ENCODE measurements at regions not wholly inside any gene's neighbourhood (a gene's known extent, or its start where the extent isn't known, plus 50 kb on each side); places are given as distances from the start of the nearest gene placed in this dataset.
A peak's percentile ranks its signal among the peaks of the same experiment; 100 is the strongest.
"Not testable (repeated sequence)": the region's sequence is repeated elsewhere in the genome, so short reads cannot be mapped to it uniquely, and the experiment has no call there.

DNA sequence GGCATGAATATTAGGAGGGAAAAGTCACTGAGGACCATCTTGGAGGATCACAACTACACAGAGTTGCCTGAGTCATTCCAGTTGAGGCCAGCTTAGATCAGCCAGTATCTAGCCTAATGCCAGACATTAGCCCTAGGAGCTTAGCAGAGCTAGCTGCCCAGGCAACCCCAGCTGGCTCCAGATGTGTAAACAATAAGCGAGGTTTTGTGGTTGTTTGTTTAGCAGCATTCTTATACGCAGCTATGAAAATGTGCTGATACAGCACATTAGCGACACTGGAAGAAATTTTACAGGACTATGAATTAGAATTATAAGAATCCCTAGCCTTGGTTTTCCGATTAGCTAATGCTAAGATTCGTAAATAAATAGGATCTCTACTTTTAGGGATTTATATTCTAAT is 59.3 kb downstream of the BTBD3 start:
- no peak for DNase-seq

DNA sequence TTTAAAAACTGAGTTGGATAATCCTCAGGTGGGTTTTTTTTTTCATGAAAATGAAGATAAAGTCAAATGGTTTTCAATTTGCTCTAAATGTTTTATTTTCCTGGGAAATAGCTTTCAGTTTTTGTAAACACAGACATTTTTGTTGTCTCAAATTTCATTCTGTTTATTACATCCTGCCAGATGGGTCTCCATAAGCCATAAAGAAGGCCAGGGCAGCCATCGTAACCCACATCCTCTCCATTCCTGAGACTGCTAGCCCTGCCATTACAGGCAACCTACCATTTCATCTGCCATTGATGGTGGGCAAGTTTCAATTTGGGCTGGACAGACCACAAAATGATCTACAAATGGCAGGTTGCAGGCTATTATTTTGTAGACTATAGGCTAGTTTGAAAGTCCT is 60.8 kb downstream of the BTBD3 start:
- no peak for DNase-seq

DNA sequence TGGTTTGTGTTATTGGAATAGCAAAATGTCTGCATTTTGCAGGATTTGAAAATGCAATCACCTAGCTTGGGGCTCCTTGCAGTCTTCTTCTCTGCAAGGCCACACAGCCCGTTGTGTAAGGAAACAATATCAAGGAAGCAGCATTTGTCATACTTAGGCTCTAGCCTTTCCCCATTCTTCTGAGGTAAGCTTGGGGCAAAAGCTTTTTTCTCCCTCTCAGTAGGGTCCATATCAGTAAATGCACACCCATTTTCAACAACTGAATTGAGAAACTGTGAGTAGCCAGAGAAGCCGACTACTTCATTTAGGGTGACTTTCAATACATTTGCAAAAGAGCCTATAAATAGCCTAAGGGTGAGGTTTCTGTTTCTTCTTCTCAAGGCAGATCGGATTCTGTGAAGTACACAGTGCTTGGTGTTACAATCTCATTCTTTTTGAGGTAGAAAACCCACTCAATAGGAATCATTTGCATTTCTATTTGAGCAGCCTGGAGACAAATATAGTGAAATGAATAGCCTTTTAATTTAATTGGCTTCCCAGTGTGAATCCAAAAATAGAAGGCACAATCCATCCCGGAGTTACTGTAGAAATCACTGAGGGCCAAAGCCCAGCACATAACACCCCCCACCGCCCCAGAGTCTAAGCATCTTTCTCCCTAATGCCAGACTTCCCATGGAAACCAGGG is 61.8 kb downstream of the BTBD3 start:
- peak in 1 of 2 experiments; percentile 24 for DNase-seq

DNA sequence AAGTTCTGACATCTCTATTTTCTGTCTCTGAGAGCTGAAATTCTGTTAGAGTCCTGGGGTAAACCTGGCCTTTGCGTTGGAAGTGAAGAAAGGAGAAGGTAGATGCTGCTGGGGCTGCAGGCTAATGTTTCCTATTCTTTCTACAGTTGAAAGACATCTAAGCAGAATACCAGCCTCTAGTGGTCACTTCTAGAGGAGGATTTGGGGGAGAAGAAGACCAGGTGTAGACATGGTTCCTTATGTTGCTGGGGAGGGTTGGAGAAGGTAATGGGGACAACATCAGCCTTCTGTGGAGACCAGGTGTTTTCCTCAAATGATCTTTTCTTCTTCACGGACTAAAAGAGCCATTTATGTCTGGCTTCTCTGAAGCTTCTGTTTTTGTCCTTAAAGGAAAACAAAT is 62.6 kb downstream of the BTBD3 start:
- DNase-seq: no peak

DNA sequence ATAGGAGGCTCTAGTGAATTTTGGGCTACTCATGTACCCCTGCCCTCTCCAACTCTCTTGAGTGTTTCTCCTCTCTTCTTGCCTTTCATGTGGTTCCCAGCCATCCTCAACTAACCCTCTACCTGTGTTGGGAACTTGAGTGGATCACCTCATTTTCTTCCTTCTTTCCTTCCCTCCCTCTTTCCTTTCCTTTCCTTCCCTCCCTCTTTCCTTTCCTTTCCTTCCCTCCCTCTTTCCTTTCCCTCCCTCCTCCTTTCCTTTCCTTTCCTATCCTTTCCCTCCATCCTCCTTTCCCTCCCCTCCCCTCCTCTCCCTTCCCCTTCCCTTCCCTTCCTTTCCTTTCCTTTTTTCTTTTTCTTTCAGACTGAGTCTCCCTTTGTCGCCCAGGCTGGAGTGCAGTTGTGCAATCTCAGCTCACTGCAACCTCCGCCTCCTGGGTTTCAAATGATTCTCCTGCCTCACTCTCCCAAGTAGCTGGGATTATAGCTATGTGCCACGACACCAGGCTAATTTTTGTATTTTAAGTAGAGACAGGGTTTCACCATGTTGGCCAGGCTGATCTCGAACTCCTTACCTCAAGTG is 63.8 kb downstream of the BTBD3 start:
- no peak for DNase-seq

DNA sequence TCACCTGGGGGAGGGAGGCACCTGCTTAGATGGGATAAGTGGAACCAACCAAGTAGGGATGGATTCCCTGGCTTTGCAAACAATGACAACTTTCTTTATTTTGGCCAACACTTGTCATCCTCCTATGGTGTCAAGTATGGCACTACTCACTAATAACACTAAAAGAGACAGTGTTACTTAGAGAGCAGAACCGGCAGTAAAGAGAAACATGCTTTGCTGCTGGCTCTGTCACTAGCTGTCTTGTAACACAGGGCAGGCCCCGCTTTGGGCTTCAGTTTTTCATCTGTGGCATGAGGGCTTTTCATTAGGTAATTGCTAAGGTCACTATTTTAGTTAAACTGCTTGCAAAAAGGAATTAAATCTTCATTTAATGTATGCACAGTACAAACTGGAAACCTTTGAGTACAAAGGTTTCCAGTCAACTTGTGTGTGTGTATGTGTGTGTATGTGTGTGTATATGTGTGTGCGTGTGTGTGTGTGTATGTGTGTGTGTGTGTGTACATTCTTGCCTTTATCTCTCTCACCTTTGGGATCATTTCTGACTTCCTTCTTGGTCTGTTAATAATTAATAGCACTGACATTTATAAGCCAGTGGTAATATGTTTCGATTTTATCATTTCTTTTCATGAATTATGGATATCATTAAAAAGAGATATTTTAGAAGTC is 64.7 kb downstream of the BTBD3 start:
- no peak for DNase-seq

DNA sequence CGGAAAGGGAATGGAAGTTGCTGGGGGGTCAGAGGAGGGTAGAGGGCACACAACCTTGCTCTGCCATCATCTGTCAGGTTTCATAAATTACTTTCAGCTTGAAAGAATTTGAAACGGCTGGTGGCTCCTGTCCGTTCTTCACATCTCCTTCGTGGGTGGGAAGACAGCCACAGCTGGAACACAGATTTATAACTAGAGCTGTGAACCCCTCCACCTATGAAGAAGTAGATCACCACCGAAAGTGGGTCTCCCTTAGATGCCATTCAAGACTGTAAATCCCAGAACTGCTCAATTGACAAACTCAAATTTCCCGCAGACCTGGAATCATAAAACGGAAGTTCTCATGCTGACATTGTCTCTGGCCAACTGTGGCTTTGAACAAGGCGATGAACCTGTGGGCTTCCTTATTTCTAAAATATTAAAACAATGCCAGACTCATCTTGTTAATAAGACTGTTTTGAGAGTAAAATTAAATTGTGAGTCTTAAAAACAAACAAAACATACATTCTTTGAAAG is 65.3 kb downstream of the BTBD3 start:
- no peak for DNase-seq

DNA sequence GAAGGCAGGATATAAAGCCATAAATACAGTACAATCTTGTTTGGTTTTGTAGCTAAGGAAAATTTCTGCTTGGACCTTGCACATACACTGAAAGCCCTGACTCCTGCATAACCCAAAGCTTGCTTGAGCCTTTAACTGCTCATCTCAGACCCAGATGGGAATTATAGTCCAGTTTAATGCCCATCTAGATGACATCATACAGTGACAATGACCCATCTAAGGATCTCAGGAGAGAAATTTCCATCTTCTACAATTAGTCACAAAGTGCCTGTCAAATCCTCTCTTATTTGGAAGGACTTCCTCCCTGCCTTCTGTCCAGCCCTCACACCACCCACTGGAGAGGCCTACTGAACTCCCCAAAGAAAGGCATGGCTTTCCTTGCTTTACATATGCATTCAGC is 69.3 kb downstream of the BTBD3 start:
- DNase-seq: no peak

DNA sequence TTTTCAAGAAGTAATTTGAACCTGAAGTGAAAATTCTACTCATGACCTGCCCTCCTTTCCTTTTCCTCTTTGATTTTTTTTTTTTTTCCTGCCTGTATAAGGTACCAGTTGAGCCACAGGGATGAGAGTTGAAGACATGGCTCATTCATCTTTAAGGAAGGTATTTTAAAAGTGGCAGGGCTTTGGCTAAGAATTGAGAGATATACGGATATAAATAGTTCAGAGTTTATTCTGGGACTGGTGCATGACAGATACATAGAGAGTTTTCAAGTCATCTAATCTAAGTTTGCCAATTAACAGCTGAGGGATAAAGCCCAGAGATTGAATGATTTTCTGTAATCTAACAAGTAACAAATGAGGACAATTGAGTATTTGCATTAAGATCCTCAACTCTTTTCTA is 69.8 kb downstream of the BTBD3 start:
- DNase-seq: no peak

DNA sequence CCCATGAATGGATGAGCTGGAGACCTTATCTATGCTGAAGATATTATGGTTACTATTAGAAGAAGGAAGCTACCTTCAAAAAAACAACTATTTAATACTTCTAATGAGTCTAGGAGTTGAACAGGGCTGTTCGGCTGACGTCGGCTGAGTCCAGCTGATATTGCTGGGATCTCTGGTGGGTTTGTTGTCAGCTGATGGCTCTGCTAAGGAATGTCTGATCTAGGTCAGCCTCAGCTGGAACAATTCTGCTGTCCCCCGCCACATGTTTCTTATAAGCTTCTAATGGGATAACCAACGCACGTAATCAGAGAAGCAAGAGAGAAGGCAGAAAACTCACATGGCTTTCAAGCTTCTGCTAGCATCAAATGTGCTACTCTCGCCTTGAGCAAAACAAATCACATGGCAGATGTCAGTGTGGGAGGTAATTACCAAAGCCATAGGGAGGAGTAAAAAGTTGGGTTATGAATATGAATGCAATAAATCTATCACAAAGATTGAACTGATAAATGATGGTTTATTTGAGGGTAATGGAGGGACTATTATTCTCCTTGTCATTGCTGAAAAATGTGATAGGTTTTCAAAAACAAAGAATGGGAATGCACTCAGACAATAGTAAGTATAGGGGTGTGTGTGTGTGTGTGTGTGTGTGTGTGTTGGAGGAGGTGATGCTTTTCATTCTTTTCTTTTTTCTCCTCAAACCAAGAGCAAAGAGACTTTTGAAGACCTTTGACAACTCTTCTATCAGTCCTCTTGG is 71.5 kb downstream of the BTBD3 start:
- no peak for DNase-seq

DNA sequence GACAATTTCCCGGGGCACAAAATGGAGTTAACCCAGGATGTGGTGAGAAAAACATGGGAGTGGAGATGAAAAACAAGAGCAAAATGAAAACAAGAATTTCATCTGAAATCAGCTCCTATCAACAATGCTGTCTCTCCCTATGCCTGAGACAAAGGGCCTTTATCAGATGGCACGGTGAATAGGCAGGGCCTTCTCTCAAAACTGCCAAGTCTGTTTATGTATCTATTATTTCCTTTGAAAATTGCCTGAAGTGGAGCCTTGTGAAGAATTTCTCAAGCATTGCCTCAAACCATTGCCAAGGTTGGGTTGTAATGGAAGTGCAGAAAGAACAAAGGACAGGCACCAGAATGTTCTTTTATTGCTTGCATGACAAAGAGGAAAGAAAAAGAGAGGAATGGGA is 74.7 kb downstream of the BTBD3 start:
- DNase-seq: no peak

DNA sequence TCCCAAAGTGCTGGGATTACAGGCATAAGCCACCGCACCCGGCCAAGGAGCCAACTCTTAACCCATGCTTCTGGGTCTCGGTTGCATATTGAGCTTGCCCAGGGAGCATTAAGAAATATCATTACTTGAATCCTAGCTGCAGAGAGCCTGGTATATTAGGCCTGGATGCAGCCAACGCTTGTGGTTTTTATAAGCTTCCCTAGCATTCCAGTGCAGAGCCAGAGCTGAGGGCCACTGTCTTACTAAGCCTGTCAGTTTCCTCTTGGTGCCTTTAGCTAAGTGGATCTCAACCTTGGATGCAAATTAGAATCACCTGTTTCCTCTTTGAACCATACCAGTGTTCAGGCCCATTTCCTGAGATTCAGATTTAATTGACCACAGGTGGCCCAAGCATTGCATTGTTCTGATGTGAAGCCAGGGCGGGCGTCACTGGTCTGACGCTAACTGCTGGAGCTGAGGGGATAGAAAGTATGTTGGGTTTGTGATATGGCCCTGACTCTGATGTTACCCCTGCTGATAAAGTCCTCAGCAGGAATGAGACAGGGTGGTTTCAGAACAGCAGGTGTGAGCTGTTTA is 76.3 kb downstream of the BTBD3 start:
- DNase-seq: peak; percentile 54 to 90

DNA sequence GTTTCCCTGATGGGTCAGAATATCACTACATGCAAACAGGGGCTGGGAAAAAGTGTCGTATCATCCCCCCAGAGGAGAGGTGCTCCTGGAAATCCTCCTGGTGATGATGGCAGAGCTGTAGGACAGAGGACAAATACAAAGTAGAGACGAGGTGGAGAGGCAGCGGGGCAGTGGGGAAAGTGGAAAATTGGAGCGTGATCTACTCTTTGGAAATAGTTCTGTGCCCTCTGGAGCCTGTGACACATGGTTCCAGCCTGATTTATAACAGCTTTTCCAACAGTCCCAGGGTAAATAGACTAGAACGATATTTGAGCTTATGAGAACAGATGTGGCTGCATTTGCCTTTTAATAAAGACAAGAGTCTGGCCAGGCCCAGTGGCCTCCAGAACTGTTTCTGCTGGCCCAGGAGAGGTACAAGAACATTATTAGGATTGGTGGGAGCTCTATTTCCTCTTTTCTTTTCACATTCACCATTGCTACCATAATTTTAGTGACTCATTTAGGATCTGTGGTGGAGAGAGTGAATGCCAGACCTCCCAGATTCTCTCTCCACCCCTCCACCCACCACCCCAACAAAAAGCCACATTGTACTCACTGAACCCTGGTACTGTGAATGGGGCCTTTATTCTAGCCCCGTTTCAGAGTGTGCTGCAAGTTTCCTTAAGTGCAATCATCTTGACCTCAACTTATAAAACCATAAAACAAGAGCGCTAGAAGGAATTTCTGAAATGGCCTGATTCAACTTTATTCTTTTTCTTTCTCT is 78.3 kb downstream of the BTBD3 start:
- DNase-seq: no peak

DNA sequence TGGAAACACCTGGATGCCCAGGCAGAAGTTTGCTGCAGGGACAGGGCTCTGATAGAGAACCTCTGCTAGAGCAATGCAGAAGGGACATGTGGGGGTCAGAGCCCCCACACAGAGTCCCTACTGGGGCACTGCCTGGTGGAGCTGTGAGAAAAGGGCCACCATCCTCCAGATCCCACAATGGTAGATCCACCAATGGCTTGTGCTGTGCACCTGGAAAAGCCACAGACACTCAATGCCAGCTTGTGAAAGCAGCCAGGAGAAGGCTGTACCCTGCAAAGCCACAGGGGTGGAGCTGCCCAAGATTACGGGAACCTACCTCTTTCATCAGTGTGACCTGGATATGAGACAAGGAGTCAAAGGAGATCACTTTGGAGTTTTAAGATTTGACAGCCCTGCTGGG is 87.1 kb downstream of the BTBD3 start:
- DNase-seq: not testable (repeated sequence)

DNA sequence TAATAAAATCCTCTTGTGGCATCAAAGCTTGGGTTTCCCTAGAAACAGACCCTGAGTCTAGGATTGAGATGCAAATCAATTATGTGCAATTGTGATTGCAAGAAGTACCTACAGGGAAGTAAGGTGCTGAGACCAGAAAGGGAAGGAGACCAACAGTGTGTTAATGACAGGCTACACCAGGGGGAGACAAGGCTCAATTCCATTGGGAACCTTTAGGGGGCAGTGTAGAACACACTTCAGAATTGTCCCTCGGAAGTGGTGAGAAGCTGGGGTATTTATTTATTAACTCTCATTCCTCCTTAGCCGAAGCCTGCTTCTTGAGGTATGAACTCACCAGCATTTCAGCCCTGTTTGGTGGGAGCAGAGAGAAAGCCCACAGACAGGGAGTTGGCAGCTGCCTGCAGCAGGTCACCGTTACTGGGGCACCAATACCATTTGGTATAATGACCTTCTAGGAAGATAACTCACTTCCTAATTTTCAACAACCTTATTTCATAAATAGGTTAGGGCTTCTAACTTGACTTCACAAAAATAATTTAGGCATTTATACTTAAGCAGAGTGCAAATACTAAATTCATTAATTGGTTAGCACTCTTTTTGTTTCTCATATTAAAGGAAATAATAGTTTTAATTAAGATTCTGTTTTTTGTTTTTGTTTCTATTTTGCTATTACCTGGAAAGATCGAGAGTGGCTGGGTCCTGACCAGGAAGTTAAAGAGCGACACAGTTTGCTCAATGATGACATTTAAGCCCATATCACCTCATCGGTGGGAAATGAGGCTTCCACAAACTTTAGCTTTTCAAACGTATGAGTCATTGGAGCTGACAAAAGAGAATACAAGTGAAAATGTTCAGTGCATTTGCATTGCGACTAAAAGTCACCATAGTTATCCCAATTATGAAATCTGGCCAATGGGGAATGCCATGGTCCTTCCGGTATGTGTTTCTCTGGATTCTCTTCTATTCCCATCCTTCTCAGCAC is 94.8 kb downstream of the BTBD3 start:
- DNase-seq: peak; percentile 45 to 67

DNA sequence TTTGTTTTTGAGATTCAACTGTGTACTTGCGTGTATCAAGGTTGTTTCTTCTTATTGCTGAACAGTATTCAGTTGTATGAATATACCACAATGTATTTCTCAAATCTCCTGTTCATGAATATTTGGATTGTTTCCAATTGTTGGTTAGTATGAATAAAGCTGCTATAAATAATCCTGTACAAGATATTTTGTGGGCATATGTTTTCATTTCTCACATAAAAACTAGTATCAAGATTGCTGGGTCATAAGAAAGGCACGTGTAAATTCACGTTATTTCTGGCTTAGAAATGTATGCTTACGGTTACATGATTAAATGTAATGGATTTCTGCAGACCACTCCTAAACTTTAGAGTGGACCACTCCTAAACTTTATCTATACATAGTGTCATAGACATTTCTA is 96.6 kb downstream of the BTBD3 start:
- no peak for DNase-seq

DNA sequence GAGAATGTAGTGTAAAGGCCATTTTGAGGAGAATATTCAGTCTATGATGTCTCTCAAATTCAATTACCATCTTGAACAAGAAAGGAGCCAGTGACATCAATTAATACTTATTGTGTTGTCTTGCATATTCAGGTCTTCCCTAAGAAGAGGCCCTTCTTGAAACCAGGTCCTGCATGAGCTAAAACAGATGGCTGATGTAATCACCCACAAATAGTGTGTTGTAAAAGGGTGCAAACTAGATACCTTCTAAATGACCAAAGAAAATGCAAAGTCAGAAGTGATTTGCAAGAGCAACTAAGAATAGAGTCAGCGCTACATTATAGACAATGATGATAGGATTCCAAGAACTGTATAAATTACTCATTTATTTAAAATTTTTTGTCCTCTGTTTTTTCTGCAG is 97.0 kb downstream of the BTBD3 start:
- no peak for DNase-seq

DNA sequence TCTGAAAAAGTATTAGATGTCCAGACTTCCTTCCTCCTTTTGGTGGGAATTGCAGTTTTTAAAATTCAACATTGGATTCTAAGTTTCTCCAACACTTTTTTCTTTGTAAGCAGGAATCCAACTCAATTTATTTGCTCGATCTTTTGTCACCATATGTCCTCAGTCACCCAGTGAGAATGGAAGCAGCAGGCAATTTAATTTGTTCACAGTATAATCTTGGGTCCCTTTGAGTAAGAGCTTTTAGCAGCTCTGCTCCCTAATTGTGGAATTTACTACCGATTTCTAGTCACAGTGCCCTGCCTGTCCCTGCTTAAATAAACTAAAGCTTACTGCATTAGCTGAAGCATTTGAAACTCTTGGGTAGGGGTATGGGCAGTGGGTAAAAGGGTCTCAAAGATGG is 98.6 kb downstream of the BTBD3 start:
- no peak for DNase-seq

DNA sequence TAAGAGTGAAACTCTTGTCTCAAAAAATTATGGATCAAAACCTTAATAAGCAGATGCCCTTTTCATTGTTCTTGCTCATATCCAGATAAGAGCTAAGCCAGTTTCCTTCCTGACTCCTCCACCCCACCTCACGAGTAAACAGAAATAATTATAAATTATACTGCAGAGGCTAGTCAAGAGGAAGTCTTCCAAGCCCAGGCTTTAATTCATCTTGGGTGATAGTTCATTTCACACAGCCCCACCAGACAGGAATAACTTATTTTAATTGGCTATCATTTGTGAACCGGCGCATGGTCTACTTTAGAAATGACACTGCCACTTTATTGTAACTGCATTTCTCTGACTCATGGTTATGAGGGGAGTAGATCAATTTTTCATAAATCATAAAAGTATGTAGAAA is 102.0 kb downstream of the BTBD3 start:
- no peak for DNase-seq

DNA sequence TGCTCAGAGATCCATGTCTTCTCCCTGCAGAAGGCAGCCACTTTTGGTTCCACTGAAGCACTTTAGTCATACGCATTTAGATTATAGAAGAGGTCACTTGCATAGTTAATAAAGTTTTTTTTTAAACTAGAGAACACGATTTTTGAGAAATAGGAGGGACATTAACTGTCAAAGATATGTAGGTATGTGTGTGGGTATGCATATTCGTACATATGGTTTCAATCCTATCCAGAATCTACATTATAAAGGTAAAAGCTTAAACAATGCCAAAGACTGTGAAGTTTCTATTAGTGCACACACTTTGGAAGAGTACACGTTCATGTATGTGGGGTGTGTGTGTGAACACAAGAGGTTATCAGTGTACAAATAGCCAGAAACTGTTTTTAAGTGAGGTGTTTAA is 103.2 kb downstream of the BTBD3 start:
- DNase-seq: no peak

DNA sequence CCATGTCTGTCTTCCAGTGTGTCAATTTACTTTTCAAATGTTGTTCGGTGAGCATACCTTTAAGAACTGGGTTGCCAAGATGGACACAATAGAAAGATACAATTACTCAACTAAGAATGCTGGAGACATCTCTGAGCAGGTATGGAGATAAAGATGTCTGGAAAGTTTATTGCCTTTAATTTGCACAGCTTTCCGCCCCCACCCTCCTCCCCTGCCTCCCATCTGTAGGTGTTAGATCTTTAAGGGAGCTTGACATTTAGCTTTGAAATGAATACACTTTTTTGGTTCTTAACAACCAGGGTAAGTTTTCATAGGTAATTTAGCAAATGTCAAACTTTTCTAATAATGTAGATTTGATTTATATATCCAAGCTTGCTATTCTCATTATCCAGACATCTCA is 104.4 kb downstream of the BTBD3 start:
- no peak for DNase-seq
